SH-SY5Y (cell line): ENCODE measurements at regions not wholly inside any gene's neighbourhood (a gene's known extent, or its start where the extent isn't known, plus 50 kb on each side); places are given as distances from the start of the nearest gene placed in this dataset.

Experiments used
- GATA2 ChIP-seq: IDR thresholded peaks from 2 replicates; pipeline ENCODE4 v1.6.1; 2011; ENCODE audit warnings: mild to moderate bottlenecking, low read depth, low read length
- GATA3 ChIP-seq: IDR thresholded peaks from 2 replicates; pipeline ENCODE4 v1.6.1; 2011; ENCODE audit warnings: low read depth, mild to moderate bottlenecking, low read length, moderate library complexity

DNA sequence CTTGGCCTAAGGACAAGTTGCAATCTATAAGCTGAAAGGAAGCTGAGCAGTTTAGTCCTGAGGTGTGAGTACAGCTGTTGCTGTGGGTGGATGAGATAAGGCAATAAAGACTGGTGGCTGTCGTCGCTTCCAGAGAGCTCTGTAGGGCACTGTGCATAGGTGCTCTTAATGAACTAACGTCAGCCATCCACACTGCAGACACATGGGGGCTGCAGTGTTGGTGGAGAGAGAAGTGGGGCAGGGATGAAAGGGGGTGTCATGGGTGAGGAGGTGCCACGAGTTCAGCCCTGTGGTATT is 139.9 kb upstream of the IRX3 start:
- TF ChIP-seq GATA3 (no peak), GATA2 (no peak)
